Stimulated activated naive CD8-positive, alpha-beta T cell treated with anti-CD3 and anti-CD28 coated beads, Interleukin-15, Interleukin-2, amounts not matched to agents 100 U/mL and 50 U/mL, for 24 hours (primary cell): ENCODE measurements at regions not wholly inside any gene's neighbourhood (a gene's known extent, or its start where the extent isn't known, plus 50 kb on each side); places are given as distances from the start of the nearest gene placed in this dataset.

Source experiments
- ATAC-seq: fragments of 150-1000 bp; cut with Tn5 transposase; one replicate; pipeline ENCODE4 v1.10.0; 2021
- DNase-seq: peaks from one replicate; pipeline ENCODE4 v3.0.0; 2021

DNA sequence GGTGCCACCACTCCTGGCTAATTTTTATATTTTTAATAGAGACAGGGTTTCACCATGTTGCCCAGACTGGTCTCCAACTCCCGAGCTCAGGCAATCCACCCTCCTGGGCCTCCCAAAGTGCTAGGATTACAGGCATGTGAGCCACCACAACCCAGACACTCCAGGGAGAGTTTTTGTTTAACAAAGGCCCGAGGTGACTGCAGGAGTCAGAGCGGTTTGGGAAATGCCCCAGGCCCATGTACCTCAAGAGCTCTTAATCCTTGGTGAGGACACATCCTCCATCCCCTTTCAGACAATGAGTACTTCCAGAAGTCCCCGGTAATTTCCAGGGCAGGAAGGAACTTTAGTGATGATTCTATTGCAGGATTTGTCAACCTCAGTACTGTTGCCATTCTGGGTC, 176.0 kb downstream of the ESRRB start:
- ATAC-seq: no peak

DNA sequence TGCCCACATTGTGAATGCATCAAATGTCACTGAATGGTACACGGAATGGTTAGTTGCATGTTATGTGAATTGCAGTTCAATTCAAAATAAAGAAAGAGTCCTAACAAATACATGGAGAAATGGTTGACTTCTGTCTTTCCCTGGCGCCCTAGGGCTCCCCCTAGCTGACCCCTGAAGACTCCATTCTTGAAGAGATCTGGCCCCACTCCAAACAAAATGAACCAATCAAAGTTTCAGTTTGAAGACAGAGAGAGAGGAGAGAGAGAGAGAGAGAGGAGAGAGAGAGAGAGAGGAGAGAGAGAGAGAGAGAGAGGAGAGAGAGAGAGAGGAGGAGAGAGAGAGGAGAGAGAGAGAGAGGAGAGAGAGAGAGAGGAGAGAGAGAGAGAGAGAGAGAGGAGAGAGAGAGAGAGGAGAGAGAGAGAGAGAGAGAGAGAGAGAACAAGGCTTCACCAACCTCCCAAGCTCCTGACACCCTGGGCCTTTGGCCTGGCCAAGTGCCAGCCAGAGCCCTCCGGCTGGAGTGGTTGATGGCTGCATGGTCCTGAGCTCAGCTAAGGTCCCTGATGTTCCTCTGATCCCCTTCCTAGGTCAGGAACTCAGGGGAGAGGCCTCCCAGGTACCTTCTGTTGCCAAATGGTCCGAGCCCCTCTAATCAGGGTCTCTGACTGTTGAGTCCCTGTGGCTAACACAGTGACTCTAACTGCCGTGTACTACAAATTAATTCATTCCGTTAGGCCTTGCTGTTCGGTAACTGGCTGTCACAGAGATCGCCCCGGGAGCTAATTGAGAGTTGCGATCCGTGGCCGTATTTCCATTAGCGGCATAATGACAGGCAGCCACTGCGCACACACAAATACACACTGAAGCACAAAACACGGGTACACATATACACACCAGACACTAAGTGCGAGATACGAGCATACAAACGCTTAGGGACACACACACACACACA, 188.8 kb downstream of the ESRRB start:
- no peak for DNase-seq
- no peak for ATAC-seq

More for the DNA sequence above, 176.0 kb downstream of the ESRRB start:
- no peak for DNase-seq

DNA sequence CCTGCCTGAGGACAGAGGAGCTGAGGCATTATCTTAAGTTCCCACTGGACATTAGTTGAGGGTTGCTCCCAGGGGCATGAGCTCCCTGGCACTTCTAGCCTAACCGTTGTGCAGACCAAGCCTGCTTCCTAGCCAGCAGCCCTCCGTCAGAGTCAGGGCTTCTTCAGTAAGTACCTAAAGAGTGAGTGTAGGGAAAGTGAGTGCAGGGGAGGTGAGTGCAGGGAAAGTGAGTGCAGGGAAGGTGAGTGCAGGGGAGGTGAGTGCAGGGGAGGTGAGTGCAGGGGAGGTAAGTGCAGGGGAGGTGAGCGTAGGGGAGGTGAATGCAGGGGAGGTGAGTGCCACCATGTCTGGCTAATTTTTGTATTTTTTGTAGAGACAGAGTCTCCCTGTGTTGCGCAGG, 190.5 kb downstream of the ESRRB start:
- ATAC-seq (no peak), DNase-seq (no peak)

DNA sequence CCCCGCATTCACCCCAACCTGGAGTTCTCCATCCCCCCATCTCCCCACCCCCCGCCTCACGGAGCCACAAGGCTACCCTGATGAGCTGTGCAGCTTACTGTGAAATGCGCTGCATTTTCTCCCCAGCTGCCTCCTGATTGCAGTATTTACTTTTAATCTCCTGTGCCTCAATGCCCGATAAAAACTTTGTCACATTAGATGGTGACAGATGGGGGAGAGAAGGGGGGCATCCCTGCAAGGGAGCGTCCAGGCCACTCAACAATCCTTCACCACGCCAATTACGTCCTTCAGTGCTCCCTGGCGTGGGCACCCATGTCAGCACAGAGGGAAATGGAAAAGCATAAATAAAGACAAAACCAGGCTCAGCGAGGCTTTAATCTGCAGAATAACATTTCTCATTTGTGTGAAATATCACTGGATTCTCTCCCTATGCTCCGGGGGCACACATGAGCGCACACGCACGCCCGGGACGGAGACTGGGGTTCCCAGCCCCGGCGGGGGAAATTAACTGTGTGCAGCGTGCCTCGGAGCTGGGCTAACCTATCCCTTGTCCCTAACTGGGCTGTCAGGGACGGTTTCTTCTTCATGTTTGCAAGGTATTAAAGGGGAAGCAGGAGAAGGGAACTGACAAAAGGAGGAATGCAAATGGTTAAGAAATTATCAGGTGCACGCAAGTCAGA, 186.7 kb upstream of the VASH1 start:
- no peak for ATAC-seq
- no peak for DNase-seq

DNA sequence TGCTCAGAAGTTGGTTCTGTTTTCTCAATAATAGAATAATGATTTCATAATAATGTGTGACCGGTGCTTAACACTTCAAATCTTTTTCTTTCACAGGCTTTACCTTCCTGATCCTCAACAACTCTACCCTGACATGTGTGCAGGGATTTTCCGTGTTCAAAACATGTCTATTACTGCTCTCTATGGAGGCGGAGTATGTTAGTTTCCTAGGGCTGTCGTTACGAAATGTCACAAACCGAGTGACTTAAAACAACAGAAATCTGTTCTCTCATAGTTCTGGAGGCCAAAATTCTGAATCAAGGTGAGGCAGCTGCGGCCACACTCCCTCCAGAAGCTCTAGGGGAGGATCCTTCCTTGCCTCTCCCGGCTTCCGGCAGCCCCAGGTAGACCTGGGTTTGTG, 186.2 kb upstream of the VASH1 start:
- DNase-seq: no peak
- ATAC-seq: no peak

DNA sequence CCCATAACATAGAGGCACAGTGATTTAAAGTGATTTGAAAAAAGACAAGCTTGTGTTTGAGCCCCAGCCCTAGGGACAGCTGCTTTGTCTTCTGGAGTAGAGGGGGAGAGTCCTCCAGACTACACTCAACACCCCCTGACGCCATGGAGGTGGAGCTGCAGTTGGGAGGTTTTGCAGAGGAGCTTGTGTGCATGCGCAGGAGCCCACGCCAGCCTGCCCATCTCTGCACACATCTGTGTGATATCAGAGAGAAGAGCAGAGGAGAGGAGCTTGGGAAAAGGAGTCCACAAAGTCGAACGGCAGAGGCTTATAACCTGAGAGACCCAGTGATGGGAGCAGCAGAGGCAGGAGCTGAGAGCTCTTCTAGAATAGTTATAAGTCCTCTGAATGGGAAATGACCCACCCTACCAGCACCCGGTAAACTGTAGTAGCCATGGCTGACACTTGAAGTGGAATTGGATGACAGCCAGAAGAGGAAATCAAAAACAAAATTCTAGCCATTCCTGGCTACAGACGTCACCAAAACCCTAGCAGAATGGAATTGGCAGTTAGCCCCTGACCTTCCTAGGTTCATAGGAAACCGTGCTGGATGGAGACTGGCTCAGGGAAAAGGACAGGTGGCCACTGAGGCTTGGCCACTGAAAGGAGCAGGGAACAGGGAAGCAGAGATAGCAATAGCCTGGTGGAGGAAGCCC, 185.1 kb upstream of the VASH1 start:
- no peak for DNase-seq

DNA sequence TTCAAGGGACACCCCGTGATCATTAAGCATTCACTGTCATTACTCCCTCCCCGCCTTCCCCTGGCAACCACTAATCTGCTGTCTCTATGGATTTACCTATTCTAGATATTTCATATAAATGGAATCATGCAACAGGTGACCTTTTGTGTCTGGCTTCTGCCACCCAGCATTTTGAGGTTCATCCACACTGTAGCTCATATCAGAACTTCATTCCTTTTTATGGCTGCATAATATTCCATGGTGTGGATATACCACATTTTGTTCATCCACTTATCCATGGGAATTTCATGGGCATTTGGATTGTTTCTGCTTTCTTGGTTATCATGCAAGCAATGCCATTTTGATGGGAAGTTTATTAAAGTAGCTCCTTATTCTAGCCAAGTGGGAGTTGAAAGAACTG, 184.2 kb upstream of the VASH1 start:
- no peak for DNase-seq

More for the DNA sequence above, 185.1 kb upstream of the VASH1 start:
- ATAC-seq: no peak

DNA sequence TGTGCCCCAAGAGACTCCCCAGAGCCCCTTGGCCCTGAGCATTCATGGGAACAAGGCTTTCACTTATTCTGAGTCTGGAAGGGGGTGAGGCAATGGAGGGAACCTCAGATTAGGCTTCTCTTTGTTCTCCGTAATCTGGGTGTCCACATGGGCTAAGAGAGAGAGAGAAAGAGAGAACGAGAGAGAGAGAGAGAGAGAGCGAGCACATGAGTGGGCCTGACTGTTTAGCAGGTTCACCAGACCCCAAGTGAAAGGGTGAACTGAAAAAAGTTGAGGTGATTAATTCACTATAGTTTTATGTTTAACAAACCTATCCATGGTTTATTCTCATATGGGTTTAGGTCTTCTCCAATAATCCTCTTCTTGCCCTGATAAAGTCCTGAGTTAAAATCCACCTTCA, 183.4 kb upstream of the VASH1 start:
- DNase-seq: no peak
- ATAC-seq: no peak

More for the DNA sequence above, 184.2 kb upstream of the VASH1 start:
- no peak for ATAC-seq

DNA sequence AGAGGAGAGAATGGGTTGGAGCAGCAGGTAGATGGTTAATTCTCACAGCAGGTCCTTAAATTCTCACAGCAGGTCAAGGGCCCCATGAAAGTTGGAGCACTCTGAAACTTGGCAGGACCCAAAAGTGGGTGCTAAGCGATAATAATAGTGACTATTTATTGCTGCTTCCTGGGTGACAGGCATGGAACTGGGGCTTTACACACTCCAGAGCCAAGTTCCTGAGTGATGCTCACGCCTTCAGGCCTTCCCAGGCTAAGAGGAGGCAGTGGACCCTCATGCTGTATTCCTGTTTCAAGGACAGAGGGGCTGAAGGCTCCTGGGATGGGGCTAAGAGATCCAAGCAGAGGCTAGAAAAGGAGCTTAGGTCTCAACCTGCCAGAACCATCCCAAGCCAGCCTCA, 180.9 kb upstream of the VASH1 start:
- ATAC-seq (no peak), DNase-seq (no peak)

DNA sequence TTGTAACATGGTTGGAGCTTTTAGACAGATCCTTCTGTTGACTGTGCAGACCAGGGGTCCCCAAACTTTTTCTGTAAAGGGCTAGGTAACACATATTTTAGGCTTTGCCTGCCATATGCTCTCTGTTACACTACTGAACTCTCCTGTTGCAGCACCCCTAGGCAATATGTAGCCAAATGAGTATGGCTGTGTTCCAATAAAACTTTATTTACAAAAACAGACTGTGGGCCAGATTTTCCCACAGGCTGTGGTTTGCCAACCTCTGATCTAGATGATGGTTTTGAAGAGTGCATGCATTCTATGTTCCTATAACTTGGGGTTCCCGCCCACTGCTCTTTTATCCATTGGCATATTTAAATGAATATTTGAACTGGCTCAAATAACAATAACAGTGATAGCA, 180.3 kb upstream of the VASH1 start:
- ATAC-seq (no peak), DNase-seq (no peak)

DNA sequence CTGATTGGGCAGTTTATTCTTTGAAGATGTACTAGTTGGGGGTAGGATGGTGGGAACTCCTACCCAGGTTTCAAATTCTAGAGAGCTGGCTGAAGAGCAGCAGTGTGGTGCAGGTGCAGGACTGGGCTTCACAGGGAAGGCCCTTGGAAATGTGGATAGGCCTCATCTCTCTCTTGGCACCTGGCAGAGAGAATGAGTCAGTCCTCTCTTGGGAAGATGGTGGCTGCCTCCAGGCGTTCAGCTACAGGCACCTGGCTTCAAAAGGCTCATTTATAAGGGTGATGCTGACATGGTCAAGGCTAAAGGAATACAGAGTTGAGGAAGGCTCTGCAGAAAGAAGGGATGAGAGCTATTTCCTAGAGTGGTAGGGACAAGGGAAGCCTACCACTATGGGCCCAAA, 179.7 kb upstream of the VASH1 start:
- no peak for ATAC-seq
- no peak for DNase-seq

DNA sequence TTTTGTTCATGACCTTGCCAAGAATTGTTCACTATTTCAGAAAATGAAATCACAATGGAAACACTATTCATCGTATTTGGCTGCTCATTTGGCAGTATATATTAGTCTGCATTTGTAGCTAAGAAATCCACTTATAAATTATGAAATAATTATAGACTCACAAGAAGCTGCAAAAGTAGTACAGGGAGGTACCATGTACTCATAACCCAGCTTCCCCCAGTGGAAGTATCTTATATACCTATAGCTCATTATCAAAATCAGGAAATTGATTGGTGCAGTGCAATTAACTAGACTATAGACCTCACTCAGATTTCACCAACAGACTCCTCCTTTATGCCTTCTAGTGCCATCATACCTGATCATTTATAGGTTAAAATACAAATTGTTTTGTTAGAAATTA, 178.8 kb upstream of the VASH1 start:
- DNase-seq (no peak), ATAC-seq (no peak)

DNA sequence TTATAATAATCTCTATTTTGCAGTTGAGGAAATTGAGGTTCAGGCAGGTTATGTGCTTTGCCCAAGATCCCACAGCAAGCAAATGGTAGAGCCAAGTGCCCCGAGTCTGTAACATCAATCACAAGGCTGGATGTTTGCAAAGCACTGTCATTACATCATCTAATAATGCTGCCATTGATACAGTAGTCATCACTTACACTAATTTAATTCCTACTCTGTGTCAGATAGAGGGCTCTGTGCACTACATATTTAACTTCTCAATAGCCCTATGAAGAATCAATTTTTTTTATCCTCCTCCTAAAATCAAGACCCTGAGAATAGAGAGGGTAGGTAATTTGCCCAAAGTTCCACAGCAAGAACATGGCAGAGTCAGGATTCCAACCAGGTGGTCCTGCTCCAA, 178.1 kb upstream of the VASH1 start:
- no peak for ATAC-seq
- no peak for DNase-seq

DNA sequence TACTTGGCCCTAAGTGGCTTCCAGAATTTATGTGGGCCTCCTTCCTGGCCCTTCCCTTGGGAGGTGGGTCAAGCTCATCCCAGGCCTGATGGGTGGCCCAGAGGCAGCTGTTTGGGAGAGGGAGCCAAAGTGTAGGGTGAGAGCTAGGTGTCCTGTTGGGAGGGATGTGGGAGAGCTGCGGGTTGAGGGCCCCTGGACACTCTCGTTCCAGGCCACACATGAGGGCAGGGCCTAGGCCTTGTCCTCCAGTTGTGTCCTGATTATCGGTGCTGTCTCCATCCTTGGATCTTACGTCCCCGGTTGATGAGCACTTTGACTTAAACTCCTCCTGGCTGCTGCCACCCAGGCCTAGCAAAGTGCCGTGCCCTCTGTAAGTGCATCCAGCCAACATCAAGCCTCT, 177.5 kb upstream of the VASH1 start:
- DNase-seq (no peak), ATAC-seq (no peak)

DNA sequence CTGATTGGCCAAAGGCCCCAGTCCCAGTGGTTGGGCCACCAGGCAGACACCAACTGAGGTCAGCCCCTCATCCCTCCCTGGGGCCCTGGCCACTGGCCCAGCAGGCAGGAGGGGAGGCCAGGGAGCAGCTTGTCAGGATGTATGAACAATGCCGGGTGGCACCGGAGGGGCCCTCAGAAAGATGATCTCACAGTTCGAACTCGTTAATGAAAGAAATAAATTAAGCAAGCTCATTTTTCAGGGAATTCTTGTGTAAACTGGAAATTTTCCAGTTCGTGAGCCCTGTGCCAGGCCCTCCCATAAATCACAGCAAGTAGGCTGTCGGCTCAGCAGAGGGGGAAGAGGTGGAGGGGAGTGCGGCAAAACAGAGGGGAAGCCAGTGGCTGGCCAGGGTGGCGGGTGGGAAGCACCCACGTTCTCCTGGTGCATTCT, 177.0 kb upstream of the VASH1 start:
- no peak for DNase-seq
- ATAC-seq: no peak

DNA sequence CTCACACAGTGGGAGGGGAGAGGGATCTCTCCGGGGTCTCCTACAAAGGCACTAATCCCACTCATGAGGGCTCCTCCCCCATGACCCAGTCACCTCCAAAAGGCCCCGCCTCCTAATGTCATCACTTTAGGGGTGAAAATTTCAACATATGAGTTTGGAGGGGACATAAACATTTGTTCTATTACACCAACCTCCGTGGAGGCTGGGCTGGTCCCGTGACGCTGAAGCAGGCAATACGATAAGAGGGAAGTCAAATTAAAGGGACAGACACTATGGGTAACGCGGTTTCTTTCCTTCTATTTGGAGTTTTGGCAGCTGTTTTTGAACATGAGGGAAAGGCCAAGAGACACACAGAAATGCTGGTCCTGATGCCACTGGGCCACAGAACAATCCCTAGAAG, 175.7 kb upstream of the VASH1 start:
- no peak for DNase-seq
- no peak for ATAC-seq

DNA sequence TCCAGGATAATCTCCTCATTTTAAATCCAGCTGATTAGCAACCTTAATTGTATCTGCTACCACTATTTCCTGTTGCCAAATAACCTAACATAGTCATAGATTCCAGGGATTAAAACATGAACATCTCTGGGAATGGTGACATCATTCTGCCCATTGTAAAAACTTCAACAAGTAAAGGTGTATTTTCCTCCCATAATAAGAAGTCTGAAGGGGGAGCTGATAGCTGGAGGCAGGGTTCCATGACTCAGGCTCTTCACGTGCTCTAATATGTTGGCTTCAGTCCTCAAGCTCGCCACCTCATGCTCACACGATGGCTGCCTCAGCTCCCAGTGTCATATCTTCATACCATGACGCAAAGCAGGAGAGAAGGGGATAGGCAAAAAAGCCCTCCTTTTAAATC, 172.0 kb upstream of the VASH1 start:
- ATAC-seq (no peak), DNase-seq (no peak)

DNA sequence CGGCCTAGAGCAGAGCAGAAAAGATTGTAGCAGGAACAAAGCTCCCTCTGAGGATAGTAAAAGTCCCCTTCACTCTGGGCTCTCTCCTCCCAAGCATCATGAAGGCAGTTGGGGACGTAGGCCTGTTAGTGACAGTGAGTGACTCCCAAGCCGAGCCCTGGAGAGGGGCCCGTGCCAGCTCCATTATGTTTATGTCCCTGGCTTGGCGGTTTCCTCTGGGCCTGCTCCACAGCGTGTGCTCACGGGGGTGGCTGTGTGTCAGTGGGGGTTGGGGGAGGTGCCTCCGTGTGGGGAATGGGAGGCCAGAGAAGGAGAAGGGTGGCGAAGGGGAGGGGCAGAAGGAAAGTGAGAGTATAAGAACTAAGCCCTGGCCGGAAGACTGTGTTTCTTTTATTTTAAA, 170.0 kb upstream of the VASH1 start:
- DNase-seq: no peak
- ATAC-seq: no peak

DNA sequence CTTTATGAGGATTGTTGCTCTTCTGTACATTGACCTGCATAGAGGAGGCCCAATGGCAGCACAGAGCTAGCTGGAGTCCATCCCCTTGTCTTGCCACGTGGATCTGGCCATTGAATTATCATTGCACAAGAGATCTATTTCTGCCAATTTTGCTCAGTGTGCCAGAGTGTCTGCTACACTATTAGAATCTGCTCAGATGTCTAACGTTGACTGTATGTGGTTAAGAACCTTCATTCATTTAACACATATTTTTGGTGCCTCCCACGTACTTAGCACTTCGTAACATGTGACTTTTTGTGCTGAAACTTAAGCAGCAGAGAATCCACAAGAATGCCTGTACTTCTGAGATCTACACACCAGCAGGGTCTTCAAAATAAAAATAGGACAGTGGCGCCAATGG, 166.0 kb upstream of the VASH1 start:
- DNase-seq: no peak
- ATAC-seq: no peak

DNA sequence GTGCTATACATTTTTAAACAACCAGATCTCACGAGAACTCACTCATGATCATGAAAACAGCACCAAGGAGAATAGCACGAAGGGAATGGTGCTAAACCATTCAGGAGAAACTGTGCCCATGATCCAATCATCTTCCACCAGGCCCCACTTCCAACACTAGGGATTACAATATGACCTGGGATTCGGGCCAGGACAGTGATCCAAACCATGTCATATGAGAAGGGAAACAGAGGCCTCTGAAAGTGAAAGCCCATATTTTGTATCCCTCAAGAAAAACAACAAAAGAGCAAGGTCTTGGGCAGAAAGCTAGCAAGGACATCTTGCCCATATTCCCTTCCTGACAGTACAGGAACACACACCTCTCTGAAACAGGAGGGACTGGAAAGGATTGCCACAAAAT, 163.9 kb upstream of the VASH1 start:
- ATAC-seq (no peak), DNase-seq (no peak)

DNA sequence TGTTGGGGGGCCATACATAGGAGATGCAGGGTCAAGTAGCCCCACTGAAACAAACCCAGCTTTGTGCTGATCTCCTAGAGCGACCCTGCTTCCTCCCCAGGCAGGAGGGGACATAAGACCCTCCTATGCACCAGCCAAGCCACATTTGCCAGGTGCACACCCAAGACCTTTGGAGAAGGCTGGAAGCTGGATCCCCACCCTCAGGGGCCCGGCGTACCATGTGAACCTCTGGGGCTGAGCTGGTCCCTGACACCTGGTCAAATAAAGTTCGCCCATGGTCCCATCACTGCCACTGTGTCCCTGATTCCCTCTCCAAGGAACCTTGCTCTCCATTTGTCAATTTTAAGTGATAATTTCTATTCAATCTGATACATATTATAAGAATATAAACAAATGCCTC, 162.1 kb upstream of the VASH1 start:
- no peak for ATAC-seq
- no peak for DNase-seq

DNA sequence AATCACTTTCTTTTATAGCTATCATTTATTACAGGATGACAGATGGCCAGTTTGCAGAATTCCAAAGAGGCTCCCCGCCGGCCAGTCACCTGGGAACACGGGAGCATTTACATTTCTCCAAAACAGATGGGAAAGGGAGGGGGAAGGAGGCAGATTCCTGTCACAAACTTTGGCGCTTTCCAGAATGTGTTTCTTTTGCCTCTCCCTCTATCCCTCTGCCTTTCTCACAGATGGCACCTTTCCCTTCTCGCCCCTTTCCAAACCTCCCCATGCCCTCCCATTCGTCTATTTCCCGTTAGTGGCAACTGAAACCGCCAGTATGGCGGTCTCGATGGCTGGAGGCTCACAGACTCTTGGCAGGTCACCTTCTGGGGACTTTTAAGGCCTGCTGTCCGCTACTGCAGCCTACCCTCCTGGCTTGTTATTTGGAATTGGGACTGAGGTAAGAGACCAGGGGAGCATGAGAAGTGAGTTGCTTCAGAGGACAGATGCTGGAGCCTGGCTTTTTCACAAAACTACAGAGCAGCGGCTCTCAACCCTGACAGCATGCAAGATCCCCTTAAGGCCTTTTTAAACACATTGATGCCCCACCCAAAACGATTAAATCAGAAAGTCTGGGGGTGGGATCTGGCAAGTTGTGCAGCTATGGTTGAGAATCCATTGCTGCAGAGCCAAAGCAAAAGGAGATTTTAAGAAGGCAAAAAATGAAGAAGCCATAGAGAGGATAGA, 161.5 kb upstream of the VASH1 start:
- ATAC-seq (no peak), DNase-seq (no peak)
